Memory B cell (primary cell): ENCODE measurements at regions not wholly inside any gene's neighbourhood (a gene's known extent, or its start where the extent isn't known, plus 50 kb on each side); places are given as distances from the start of the nearest gene placed in this dataset.

ENCODE experiments used
- ATAC-seq: fragments of 150-1000 bp; cut with Tn5 transposase; 2 replicates; pipeline ENCODE4 v1.10.0; 2021; ENCODE audit warnings: low read depth, mild to moderate bottlenecking, moderate library complexity
- DNase-seq, 2 donors: peaks; one replicate each; pipeline ENCODE4 v3.0.0; 2022; ENCODE audit warnings: low spot score in 2 of 2
- H3K27ac Mint-ChIP-seq: one replicate; pipeline ENCODE4 v1.8.0; 2022; ENCODE audit warnings: mild to moderate bottlenecking, moderate library complexity, mixed read lengths
- H3K27me3 Mint-ChIP-seq: one replicate; pipeline ENCODE4 v1.8.0; 2022; ENCODE audit warnings: mixed read lengths
- H3K36me3 Mint-ChIP-seq: one replicate; pipeline ENCODE4 v1.8.0; 2022; ENCODE audit warnings: mild to moderate bottlenecking, mixed read lengths
- H3K4me1 Mint-ChIP-seq: one replicate; pipeline ENCODE4 v1.8.0; 2022; ENCODE audit warnings: mixed read lengths
- H3K4me3 Mint-ChIP-seq: one replicate; pipeline ENCODE4 v1.8.0; 2022; ENCODE audit warnings: mild to moderate bottlenecking, moderate library complexity, mixed read lengths
- H3K9me3 Mint-ChIP-seq: one replicate; pipeline ENCODE4 v1.8.0; 2022; ENCODE audit warnings: mixed read lengths

DNA sequence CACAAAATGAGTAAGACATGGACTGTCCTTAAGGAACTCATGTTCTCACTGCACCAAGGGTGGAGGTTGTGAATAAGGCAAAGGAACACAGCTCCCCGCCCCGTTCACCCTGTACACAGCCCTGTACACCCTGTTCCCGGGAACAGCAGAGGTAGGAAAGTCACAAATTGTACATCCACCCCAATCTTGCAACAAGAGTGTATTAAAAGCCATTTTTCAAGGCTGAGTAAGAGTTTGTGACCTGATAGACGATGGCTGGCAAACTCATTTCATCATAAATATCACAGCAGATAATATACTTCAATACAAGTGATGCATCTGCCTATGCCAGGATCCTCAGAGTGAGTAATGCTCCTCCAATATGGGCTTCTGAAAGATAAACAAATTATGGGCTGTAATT, 52.5 kb upstream of the CAMK1G start:
- no peak overlapping the region for H3K4me3 Mint-ChIP-seq
- no peaks in the 10 kb centered on the region for H3K36me3 Mint-ChIP-seq
- peaks cover 6% of the 10 kb centered on the region for H3K27me3 Mint-ChIP-seq
- ATAC-seq (no peak), DNase-seq (no peak)
- H3K4me1 Mint-ChIP-seq: no peaks in the 10 kb centered on the region
- H3K27ac Mint-ChIP-seq: no peak overlapping the region
- H3K9me3 Mint-ChIP-seq: no peaks in the 10 kb centered on the region

DNA sequence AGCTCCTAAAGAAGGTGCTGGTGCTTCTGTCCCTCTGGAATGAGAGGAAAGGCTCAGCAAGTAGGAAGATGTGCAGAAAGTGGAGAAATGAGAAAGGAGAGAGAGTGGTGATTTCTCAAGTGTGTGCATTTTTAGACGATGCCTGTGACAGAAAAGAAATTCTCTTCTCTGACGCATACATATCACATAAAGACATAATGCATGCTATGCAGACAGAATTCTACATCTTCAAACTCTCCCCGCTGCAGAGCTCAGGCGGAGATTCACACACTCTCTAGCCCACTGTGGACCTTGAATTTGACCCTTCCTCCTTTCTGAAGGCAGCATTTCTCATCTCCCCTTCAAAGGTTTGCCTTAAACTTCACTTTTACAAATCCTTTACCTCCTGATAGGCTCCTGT, 52.0 kb upstream of the CAMK1G start:
- H3K4me3 Mint-ChIP-seq: no peak overlapping the region
- no peaks in the 10 kb centered on the region for H3K9me3 Mint-ChIP-seq
- H3K27me3 Mint-ChIP-seq: peaks cover 6% of the 10 kb centered on the region
- no peaks in the 10 kb centered on the region for H3K36me3 Mint-ChIP-seq
- H3K27ac Mint-ChIP-seq: no peak overlapping the region
- no peak for ATAC-seq
- DNase-seq: no peak
- no peaks in the 10 kb centered on the region for H3K4me1 Mint-ChIP-seq
